GM06990 (cell line): ENCODE measurements at regions not wholly inside any gene's neighbourhood (a gene's known extent, or its start where the extent isn't known, plus 50 kb on each side); places are given as distances from the start of the nearest gene placed in this dataset.

Source experiments
- DNase-seq: peaks from one replicate; pipeline ENCODE4 v3.0.0-alpha.2; 2011; ENCODE audit not compliant: insufficient read length; ENCODE audit errors: extremely low read depth
- H3K27me3 ChIP-seq: replicated peaks from 2 replicates; pipeline ENCODE4 v1.6.0; 2011; ENCODE audit warnings: low read length; ENCODE audit not compliant: control insufficient read depth, insufficient read depth
- H3K36me3 ChIP-seq: 2 replicates; pipeline ENCODE4 v1.5.1; 2011; ENCODE audit warnings: low read length; ENCODE audit not compliant: control insufficient read depth, insufficient read depth
- H3K4me3 ChIP-seq: replicated peaks from 2 replicates; pipeline ENCODE4 v1.5.1; 2011; ENCODE audit warnings: low read depth, mild to moderate bottlenecking, control low read depth, low read length
- TF ChIP-seq, protein P1 (sequence below): IDR thresholded peaks from 2 replicates; pipeline ENCODE4 v1.5.1; 2011; ENCODE audit warnings: low read length, control low read depth, mild to moderate bottlenecking, inconsistent platforms; ENCODE audit not compliant: insufficient read depth, poor library complexity, severe bottlenecking

GRCh38 chr6:84554074-84554473 lies 210.3 kb downstream of the TBX18 start:
- no peaks in the 10 kb centered on the region for H3K36me3 ChIP-seq
- TF ChIP-seq, protein P1, sequence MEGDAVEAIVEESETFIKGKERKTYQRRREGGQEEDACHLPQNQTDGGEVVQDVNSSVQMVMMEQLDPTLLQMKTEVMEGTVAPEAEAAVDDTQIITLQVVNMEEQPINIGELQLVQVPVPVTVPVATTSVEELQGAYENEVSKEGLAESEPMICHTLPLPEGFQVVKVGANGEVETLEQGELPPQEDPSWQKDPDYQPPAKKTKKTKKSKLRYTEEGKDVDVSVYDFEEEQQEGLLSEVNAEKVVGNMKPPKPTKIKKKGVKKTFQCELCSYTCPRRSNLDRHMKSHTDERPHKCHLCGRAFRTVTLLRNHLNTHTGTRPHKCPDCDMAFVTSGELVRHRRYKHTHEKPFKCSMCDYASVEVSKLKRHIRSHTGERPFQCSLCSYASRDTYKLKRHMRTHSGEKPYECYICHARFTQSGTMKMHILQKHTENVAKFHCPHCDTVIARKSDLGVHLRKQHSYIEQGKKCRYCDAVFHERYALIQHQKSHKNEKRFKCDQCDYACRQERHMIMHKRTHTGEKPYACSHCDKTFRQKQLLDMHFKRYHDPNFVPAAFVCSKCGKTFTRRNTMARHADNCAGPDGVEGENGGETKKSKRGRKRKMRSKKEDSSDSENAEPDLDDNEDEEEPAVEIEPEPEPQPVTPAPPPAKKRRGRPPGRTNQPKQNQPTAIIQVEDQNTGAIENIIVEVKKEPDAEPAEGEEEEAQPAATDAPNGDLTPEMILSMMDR = no peak
- no peaks in the 10 kb centered on the region for H3K27me3 ChIP-seq
- no peak overlapping the region for H3K4me3 ChIP-seq
- DNase-seq = no peak

GRCh38 chr6:84553527-84553926 lies 210.9 kb downstream of the TBX18 start:
- no peak for DNase-seq
- Histone ChIP-seq H3K36me3 (no peaks in the 10 kb centered on the region), H3K27me3 (no peaks in the 10 kb centered on the region), H3K4me3 (no peak overlapping the region)
- TF ChIP-seq, protein P1 = no peak

GRCh38 chr6:84551797-84552196 lies 212.6 kb downstream of the TBX18 start:
- H3K27me3 ChIP-seq = no peaks in the 10 kb centered on the region
- H3K36me3 ChIP-seq = no peaks in the 10 kb centered on the region
- no peak overlapping the region for H3K4me3 ChIP-seq
- TF ChIP-seq, protein P1 = no peak
- DNase-seq = no peak

DNA sequence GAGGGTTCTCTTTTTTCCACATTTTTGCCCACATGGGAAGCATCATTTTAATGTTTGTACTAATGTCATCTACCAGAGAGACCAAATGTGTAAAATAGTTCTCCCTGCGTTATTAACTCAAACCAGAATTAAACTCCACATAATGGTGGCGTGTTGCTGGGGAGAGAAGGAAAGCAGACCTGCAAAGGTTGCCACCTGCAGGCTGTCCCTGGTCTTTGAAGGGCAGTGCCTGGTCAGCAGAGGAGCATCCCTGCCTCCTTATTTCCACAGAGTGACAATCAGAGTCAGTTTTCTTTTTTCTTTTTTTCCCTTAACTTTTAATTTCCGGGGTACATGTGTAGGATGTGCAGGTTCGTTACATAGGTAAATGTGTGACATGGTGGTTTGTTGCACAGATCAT lies 214.5 kb downstream of the TBX18 start:
- TF ChIP-seq, protein P1 = no peak
- DNase-seq = no peak
- Histone ChIP-seq H3K4me3 (no peak overlapping the region), H3K27me3 (no peaks in the 10 kb centered on the region), H3K36me3 (no peaks in the 10 kb centered on the region)

GRCh38 chr6:84547341-84547801 lies 217.0 kb downstream of the TBX18 start:
- TF ChIP-seq, protein P1 = no peak
- peak; percentile 30 for DNase-seq
- no peak overlapping the region for H3K4me3 ChIP-seq
- no peaks in the 10 kb centered on the region for H3K36me3 ChIP-seq
- no peaks in the 10 kb centered on the region for H3K27me3 ChIP-seq

DNA sequence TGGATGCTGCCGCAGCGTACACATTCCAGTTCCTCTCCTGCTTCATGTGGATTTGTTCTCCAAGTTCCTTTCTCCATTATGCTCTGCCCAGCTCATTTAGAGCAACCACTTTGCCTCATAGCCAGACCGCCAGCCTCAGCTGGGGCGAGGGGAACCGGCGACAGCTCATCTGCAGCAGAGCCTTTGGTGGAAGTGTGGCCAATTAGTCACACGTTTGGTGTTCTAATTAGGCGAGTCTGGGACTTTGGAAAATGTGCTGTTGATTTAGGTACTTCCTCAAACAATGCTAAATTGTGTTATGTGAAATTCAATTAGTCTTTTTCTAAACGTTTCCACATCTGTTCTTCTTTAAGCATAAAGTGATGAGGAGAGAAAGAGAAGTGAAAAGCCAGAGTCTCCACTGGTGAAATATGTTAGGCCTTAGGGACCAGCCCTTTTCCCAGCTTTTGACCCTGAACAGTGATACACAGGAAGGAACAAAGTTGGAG lies 217.9 kb downstream of the TBX18 start:
- H3K4me3 ChIP-seq = no peak overlapping the region
- H3K27me3 ChIP-seq = no peaks in the 10 kb centered on the region
- TF ChIP-seq, protein P1 = no peak
- no peaks in the 10 kb centered on the region for H3K36me3 ChIP-seq
- DNase-seq = peak; percentile 75
